Mesodermal cell (in vitro differentiated cells): ENCODE measurements at regions not wholly inside any gene's neighbourhood (a gene's known extent, or its start where the extent isn't known, plus 50 kb on each side); places are given as distances from the start of the nearest gene placed in this dataset.
"Not testable (repeated sequence)": the region's sequence is repeated elsewhere in the genome, so short reads cannot be mapped to it uniquely, and the experiment has no call there.

Experiments used
- H3K27ac ChIP-seq: 2 replicates; pipeline ENCODE4 v1.7.0; 2013; ENCODE audit warnings: mild to moderate bottlenecking, low read depth, low read length, moderate library complexity; ENCODE audit not compliant: severe bottlenecking
- H3K36me3 ChIP-seq: 2 replicates; pipeline ENCODE4 v1.7.1; 2013; ENCODE audit warnings: mild to moderate bottlenecking, low read length, moderate library complexity; ENCODE audit not compliant: control insufficient read depth, insufficient read depth
- H3K4me1 ChIP-seq: one replicate; pipeline ENCODE4 v1.7.1; 2013; ENCODE audit warnings: mild to moderate bottlenecking, low read length; ENCODE audit not compliant: insufficient read depth, control insufficient read depth, poor library complexity, severe bottlenecking
- H3K4me3 ChIP-seq: 2 replicates; pipeline ENCODE4 v1.7.0; 2013; ENCODE audit warnings: low read length, control low read depth, mild to moderate bottlenecking; ENCODE audit not compliant: insufficient read depth, poor library complexity, severe bottlenecking; ENCODE audit errors: extremely low read depth
- H3K9me3 ChIP-seq: 2 replicates; pipeline ENCODE4 v1.7.1; 2013; ENCODE audit warnings: mild to moderate bottlenecking, low read length, moderate library complexity; ENCODE audit not compliant: control insufficient read depth
- WGBS, 2 experiments: methylation state at CpG; one replicate each; pipeline ENCODE4 v1.1.5; 2013; ENCODE audit warnings: missing lambda C conversion rate in 2 of 2; ENCODE audit not compliant: insufficient coverage in 2 of 2; 5-methylcytosine and 5-hydroxymethylcytosine counted together

DNA sequence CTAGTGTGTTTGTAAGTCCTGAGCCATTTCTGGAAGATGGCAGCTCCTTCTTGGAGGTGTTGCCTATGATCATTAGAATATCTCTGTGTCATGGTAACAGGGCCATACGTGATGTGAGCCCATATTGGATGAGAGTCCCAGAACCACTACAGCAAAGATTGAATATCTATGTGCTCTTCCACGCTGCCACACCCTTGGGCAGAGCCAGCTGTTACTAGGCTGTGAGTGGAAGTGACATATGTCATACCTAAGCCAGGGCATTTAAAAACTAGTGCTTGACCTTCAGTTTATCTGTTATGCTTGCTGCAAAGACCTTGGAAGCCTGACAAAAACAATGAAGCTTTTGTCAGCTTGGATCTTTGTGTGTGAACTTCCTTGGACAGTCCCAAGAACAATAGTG is 495.1 kb upstream of the CCDC196 start:
- WGBS, 2 experiments, result 94 to 96% methylated on average over 2 of the region's 2 CpGs
- no peak overlapping the region for H3K4me3 ChIP-seq
- H3K27ac ChIP-seq, result no peak overlapping the region

DNA sequence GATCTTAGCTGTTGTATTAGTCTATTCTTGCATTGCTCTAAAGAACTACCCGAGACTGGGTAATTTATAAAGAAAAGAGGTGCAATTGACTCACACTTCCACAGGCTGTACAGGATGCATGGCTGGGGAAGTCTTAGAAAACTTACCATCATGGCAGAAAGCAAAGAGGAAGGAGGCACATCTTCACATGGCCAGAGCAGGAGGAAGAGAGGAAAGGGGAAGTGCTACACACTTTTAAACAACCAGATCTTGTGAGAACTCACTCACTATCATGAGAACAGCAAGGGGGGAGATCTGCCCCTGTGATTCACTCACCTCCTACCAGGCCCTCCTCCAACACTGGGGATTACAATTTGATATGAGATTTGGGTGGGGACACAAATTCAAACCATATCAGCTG is 494.2 kb upstream of the CCDC196 start:
- H3K4me1 ChIP-seq, H3K9me3 ChIP-seq, H3K4me3 ChIP-seq, H3K36me3 ChIP-seq, H3K27ac ChIP-seq: not testable (repeated sequence)
- 86% methylated on average over 1 of the region's 1 CpG; no CpG with 5 or more reads in 1 of the 2 experiments for WGBS, 2 experiments

More for the DNA sequence above, 495.1 kb upstream of the CCDC196 start:
- no peaks in the 10 kb centered on the region for H3K9me3 ChIP-seq
- no peaks in the 10 kb centered on the region for H3K4me1 ChIP-seq
- H3K36me3 ChIP-seq, result no peaks in the 10 kb centered on the region

DNA sequence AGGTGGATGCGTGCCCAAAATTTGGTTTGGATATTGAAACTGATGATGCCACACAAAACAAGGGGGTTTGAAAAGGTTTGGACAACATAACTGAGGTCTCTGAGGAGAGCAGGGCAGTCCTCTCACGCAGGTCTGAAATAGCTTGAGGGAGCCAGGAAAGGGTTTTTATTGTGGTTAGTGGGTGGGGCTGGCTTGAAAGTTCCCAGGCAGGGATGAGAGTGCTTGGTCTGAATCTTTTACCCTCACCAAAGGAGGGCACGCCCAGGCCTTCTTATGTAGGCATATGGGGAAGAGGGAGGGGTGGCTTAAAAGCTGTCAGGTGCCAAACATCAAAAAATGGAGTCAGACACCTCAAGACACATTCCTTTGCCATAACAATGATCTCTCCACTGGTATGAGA is 493.1 kb upstream of the CCDC196 start:
- no peaks in the 10 kb centered on the region for H3K9me3 ChIP-seq
- H3K4me1 ChIP-seq, result no peaks in the 10 kb centered on the region
- H3K27ac ChIP-seq, result no peak overlapping the region
- no peaks in the 10 kb centered on the region for H3K36me3 ChIP-seq
- no peak overlapping the region for H3K4me3 ChIP-seq
- 100% methylated on average over 2 of the region's 3 CpGs for WGBS, 2 experiments

DNA sequence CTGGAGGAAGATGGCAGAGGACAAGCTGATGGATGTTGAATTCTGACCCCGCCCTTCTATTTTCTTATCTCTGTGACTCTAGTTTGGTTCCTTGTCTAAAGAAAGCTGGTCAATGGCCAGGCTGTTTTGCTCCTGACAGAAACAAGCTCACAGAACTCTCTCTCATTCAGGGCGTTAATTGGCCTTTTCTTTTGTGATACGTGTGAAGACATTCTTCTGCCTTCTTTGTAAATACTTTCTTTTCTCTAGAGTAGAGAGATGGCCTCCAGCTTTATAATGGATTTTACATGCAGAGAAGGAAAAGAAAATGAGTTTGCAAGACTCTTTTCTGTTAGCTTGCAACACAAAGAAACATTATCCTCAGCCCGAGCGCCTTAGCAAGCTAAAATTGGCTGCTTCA is 492.2 kb upstream of the CCDC196 start:
- Histone ChIP-seq H3K36me3 (no peaks in the 10 kb centered on the region), H3K4me3 (no peak overlapping the region), H3K4me1 (no peaks in the 10 kb centered on the region), H3K9me3 (peaks cover 6% of the 10 kb centered on the region), H3K27ac (no peak overlapping the region)
- 71% methylated on average over 2 of the region's 5 CpGs; no CpG with 5 or more reads in 1 of the 2 experiments for WGBS, 2 experiments

DNA sequence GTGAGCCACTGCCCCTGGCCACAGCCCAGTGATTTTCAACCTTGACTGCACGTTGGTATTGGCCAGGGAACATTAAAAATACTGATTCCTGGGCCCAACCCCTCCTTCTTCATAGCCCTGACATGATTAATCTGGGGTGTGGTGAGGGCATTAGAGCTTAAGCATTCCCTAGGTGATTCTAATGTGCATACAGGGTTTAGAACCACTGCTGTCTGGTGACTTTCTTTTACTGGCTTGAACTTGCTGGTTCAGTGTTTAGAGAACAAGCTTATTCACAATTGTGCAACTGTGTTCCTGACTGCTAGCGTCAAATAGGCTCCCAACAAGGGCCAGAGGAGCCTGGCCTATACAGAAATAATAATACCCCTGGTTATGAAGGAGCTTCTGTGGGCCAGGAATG is 488.8 kb upstream of the CCDC196 start:
- 67 to 90% methylated on average over 1 to 2 of the region's 2 CpGs for WGBS, 2 experiments
- H3K36me3 ChIP-seq, result no peaks in the 10 kb centered on the region
- no peak overlapping the region for H3K4me3 ChIP-seq
- H3K9me3 ChIP-seq, result peaks cover 6% of the 10 kb centered on the region
- no peaks in the 10 kb centered on the region for H3K4me1 ChIP-seq
- H3K27ac ChIP-seq, result no peak overlapping the region

DNA sequence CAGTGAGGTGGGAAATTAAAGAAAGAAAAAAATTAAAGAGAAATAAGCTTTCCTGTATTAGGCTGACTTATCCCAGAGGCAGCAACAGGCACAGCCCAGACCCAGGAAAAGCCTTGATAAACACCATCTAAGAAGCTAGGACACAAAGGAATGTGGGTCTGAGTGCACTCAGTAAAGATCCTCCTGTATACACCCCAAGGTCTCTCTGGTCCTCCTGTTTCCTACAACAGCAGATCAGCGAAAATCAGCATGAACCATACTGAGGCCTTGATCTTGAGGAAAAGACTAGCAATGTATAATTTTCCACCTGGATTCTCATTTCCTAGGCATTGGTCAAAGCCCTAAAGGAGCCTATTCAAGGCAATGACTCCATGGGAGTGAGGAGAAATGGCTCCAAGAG is 486.3 kb upstream of the CCDC196 start:
- Histone ChIP-seq H3K27ac (no peak overlapping the region), H3K4me3 (no peak overlapping the region), H3K4me1 (no peaks in the 10 kb centered on the region), H3K36me3 (no peaks in the 10 kb centered on the region), H3K9me3 (peaks cover 12% of the 10 kb centered on the region)
- no CpG with 5 or more reads among the region's 1 CpG for WGBS, 2 experiments

DNA sequence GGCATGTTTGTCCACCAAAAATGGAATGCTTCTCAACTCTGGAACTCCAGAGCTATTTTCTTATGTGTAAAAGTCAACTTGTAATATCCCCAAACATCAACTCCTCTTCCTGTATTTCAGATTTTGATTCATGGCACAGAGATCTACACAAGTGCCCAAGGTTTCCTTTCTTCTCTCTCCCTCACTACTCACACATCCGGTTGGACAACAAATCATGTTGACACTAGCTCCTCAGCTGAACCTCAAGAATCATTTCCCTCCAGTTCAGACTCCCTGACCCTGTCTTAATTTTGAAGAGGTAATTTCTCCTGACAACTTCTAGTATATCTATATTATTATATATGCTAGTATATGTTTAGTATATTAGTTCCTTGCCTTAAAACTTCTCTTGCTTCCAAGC is 485.4 kb upstream of the CCDC196 start:
- Histone ChIP-seq H3K36me3 (no peaks in the 10 kb centered on the region), H3K27ac (no peak overlapping the region), H3K4me3 (no peak overlapping the region), H3K4me1 (peaks cover under 1% of the 10 kb centered on the region), H3K9me3 (peaks cover 12% of the 10 kb centered on the region)
- 100% methylated on average over 1 of the region's 1 CpG; no CpG with 5 or more reads in 1 of the 2 experiments for WGBS, 2 experiments

DNA sequence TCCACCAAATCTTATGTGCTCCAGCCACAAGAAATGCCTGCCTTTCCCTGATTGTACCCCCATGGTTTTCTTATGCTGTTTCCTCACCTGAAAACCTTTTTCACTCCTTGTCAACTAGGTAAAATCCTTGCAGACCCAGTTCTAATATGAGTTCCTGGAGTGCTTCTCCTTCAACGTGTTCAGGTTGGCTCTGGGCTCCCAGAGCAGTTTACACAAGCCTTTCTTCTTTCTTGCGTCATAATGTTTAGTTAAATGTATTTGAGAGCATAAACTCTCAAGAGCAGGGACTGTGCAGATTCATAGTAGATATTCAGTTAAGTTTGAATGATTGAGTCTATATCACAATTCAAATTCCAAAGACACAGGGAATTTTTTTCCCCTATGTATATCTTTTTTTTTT is 484.8 kb upstream of the CCDC196 start:
- Histone ChIP-seq H3K36me3 (no peaks in the 10 kb centered on the region), H3K4me1 (peaks cover 6% of the 10 kb centered on the region), H3K4me3 (no peak overlapping the region), H3K9me3 (peaks cover 12% of the 10 kb centered on the region), H3K27ac (no peak overlapping the region)
- 75 to 100% methylated on average over 1 of the region's 2 CpGs for WGBS, 2 experiments

DNA sequence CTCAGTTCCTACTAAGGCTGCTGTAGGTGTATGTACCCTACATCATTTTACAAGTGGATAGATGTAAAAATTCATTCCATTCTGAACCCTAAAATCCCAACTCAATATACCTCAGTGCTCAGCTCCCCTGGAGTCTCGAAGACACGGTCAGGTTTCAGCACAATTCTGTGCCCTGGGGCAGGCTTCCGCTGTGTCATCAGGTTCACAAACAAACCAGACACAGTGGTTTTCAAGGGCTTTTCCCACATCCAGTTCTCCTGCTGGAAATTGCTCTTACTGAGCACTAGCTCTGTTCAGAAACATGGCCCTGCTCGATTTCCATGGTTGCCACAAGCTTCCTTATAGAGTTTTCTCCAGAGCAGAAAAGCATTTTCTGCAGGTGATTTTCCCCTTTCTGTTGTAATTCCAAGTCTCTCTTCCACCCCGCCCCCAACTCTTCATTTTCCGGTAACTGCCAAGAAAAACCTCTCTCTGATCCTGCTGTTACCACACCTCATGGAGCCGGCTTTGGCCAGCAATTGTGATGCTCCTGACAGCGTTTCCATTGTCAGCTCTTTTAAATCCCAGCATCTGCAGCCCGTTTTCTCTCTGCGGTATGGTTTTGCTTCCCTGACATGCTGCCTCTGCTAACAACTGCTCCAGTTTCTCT is 483.0 kb upstream of the CCDC196 start:
- no peak overlapping the region for H3K4me3 ChIP-seq
- no peaks in the 10 kb centered on the region for H3K36me3 ChIP-seq
- 60 to 61% methylated on average over 10 of the region's 10 CpGs for WGBS, 2 experiments
- H3K27ac ChIP-seq, result peak overlapping the region; percentile 24
- H3K9me3 ChIP-seq, result peaks cover 12% of the 10 kb centered on the region
- H3K4me1 ChIP-seq, result peaks cover 13% of the 10 kb centered on the region

DNA sequence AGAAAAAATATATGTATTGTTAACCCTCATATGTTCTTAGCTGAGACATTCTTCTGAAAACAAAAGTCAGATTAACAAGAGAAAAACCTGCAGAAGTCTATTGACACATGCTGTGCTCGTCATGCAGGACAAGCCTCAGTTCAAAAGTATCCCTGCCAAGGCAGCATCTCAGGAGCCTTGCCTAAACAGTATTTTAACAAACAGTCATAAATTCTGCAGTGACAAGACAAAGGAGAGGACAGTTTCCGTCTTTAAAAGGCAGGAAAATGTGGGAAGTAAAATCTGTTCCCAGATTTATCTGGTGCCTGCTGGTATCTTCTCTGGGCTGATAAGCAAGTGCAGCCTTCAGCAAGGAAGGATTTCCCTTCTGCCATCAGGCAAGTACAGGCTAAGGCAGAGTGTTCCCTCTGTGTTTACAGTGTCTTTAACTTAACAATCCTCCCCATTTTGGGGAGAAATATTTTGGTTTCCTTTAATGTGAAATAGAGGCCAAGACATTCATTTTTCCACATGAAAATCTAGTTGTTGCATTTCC is 480.2 kb upstream of the CCDC196 start:
- WGBS, 2 experiments, result 11 to 50% methylated on average over 1 to 2 of the region's 2 CpGs
- Histone ChIP-seq H3K27ac (peak overlapping the region; percentile 66), H3K36me3 (no peaks in the 10 kb centered on the region), H3K9me3 (peaks cover 6% of the 10 kb centered on the region), H3K4me1 (peaks cover 21% of the 10 kb centered on the region), H3K4me3 (no peak overlapping the region)

DNA sequence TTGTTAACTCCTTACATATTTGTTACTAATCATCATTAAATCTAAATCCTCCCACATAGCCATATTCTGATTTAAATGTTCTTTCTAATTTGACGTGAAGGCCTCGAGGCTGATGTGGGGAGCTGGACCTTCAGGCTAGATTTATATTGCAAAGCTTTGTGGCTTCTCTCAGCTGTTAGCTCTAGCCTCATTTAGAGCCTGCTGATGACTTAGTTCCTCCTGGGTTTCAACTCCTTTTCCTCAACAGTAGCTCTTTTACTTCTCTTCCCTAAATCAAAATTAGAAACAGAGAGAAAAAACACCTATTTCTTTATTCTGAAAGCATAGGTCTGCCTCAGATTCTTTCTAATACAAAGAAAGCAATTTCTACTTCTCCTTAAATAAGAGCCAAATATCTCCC is 477.5 kb upstream of the CCDC196 start:
- WGBS, 2 experiments, result 83% methylated on average over 2 of the region's 2 CpGs; no CpG with 5 or more reads in 1 of the 2 experiments
- H3K4me3 ChIP-seq, result no peak overlapping the region

More for the DNA sequence above, 477.5 kb upstream of the CCDC196 start:
- Histone ChIP-seq H3K27ac (peak overlapping the region; percentile 89), H3K9me3 (peaks cover 6% of the 10 kb centered on the region), H3K36me3 (no peaks in the 10 kb centered on the region), H3K4me1 (peaks cover 21% of the 10 kb centered on the region)
